A673 (cell line): ENCODE measurements at regions not wholly inside any gene's neighbourhood (a gene's known extent, or its start where the extent isn't known, plus 50 kb on each side); places are given as distances from the start of the nearest gene placed in this dataset.

ENCODE experiments used
- BruUV-seq: library from RNA; stranded (reverse); fragments of 400-500 nt; replicated peaks from 2 replicates; lab custom pipeline; 2021; lab: Mats Ljungman, UMichigan
- CTCF ChIA-PET: fragments of 300-600 bp; sonication (Branson Sonifier 250); formaldehyde crosslinking; loops from one replicate; lab custom pipeline; 2022; ENCODE audit warnings: antibody characterized with exemption; lab: Charles Lee
- POLR2A ChIA-PET: fragments of 300-600 bp; sonication (Branson Sonifier 250); formaldehyde crosslinking; loops from one replicate; lab custom pipeline; 2022; ENCODE audit warnings: antibody characterized with exemption; ENCODE audit not compliant: low non-redundant PET; lab: Charles Lee
- DNase-seq: peaks from one replicate; pipeline ENCODE4 v3.0.0-alpha.2; 2015; ENCODE audit warnings: low spot score
- H3K27ac ChIP-seq: fragments of 200-600 bp; sonication (generic); 2 replicates; pipeline ENCODE4 v1.5.1; 2016; ENCODE audit warnings: mixed run types, low read depth, mild to moderate bottlenecking, mixed read lengths, antibody characterized with exemption, low read length; ENCODE audit not compliant: poor library complexity, severe bottlenecking
- H3K27me3 ChIP-seq: fragments of 200-600 bp; sonication (generic); replicated peaks from 2 replicates; pipeline ENCODE4 v1.6.1; 2017; ENCODE audit warnings: mixed run types, low read depth, mild to moderate bottlenecking, mixed read lengths, antibody characterized with exemption, low read length; ENCODE audit not compliant: insufficient read depth, poor library complexity
- H3K36me3 ChIP-seq: fragments of 200-600 bp; sonication (generic); 2 replicates; pipeline ENCODE4 v1.6.1; 2016; ENCODE audit warnings: mixed run types, mild to moderate bottlenecking, mixed read lengths, antibody characterized with exemption, low read length; ENCODE audit not compliant: insufficient read depth, poor library complexity, severe bottlenecking
- H3K4me1 ChIP-seq: fragments of 200-600 bp; sonication (generic); 2 replicates; pipeline ENCODE4 v1.6.1; 2017; ENCODE audit warnings: mixed run types, mild to moderate bottlenecking, mixed read lengths, antibody characterized with exemption, low read length; ENCODE audit not compliant: insufficient read depth, poor library complexity, severe bottlenecking
- H3K4me3 ChIP-seq: fragments of 200-600 bp; sonication (generic); 2 replicates; pipeline ENCODE4 v1.5.1; 2016; ENCODE audit warnings: low read depth, mixed run types, mild to moderate bottlenecking, mixed read lengths, low read length; ENCODE audit not compliant: poor library complexity, severe bottlenecking
- H3K9me3 ChIP-seq: fragments of 200-600 bp; sonication (generic); 2 replicates; pipeline ENCODE4 v1.6.1; 2016; ENCODE audit warnings: mixed run types, low read depth, mild to moderate bottlenecking, mixed read lengths, antibody characterized with exemption, low read length; ENCODE audit not compliant: poor library complexity, severe bottlenecking
- EZH2 ChIP-seq: fragments of 200-600 bp; sonication (generic); IDR thresholded peaks from 2 replicates; pipeline ENCODE4 v1.6.1; 2017; ENCODE audit warnings: borderline replicate concordance, low read depth, mild to moderate bottlenecking, mixed read lengths, antibody characterized with exemption, low read length; ENCODE audit not compliant: poor library complexity, severe bottlenecking
- intact Hi-C: fragments of 100-400 bp; cut with micrococcal nuclease; formaldehyde crosslinking; loops from one replicate; pipeline ENCODE4 v1.10.0; 2022; ENCODE audit not compliant: unreplicated experiment
- TF ChIP-seq, protein P1 (sequence below): fragments of 300-800, 200-600 bp; sonication (generic); conservative IDR thresholded peaks from 2 replicates; pipeline ENCODE4 v1.5.1; 2017; ENCODE audit warnings: low read depth, mild to moderate bottlenecking, antibody characterized with exemption, low read length, moderate library complexity, mixed read lengths

DNA sequence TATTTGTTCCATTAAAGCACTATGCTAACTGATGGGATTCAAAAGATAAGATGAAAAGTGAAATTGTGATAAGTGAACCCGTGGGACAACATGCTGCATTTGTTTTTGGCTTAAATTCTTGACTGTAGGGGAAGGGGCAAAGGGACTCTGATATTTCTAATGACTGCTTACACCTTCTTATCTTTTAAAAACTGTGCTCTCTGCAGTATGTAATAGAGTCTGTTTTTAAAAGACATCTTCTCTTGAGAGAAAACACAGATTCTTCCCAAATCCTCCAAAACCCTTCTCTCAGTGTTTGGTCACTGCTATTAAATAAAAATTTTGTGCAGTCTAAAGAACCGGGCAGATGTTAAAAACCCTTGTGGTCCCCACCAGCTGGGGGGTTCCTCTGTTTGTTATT lies 327.8 kb upstream of the FANCL start:
- DNase-seq = no peak
- Histone ChIP-seq H3K9me3 (no peaks in the 10 kb centered on the region), H3K27me3 (no peaks in the 10 kb centered on the region), H3K4me1 (peaks cover 7% of the 10 kb centered on the region), H3K4me3 (no peak overlapping the region), H3K27ac (no peak overlapping the region), H3K36me3 (no peaks in the 10 kb centered on the region)
- CTCF ChIA-PET = no interaction called here
- no peak for TF ChIP-seq EZH2
- TF ChIP-seq, protein P1, sequence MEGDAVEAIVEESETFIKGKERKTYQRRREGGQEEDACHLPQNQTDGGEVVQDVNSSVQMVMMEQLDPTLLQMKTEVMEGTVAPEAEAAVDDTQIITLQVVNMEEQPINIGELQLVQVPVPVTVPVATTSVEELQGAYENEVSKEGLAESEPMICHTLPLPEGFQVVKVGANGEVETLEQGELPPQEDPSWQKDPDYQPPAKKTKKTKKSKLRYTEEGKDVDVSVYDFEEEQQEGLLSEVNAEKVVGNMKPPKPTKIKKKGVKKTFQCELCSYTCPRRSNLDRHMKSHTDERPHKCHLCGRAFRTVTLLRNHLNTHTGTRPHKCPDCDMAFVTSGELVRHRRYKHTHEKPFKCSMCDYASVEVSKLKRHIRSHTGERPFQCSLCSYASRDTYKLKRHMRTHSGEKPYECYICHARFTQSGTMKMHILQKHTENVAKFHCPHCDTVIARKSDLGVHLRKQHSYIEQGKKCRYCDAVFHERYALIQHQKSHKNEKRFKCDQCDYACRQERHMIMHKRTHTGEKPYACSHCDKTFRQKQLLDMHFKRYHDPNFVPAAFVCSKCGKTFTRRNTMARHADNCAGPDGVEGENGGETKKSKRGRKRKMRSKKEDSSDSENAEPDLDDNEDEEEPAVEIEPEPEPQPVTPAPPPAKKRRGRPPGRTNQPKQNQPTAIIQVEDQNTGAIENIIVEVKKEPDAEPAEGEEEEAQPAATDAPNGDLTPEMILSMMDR = no peak
- intact Hi-C loops = loop anchor here (5.0 to 10.0 kb wide), 3 partner anchors 122 to 613 kb away; partner anchors contain the start of gene VRK2
- POLR2A ChIA-PET = no interaction called here
- BruUV-seq = no TSS peak

GRCh38 chr2:58562276-58562675 lies 321.2 kb upstream of the FANCL start:
- intact Hi-C loops = loop anchor here (10.0 kb wide), 1 partner anchor 517 kb away; the partner anchor contains the start of gene VRK2
- TF ChIP-seq, protein P1 = no peak
- no peak for TF ChIP-seq EZH2
- no TSS peak for BruUV-seq
- no peaks in the 10 kb centered on the region for H3K27me3 ChIP-seq
- CTCF ChIA-PET = no interaction called here
- H3K36me3 ChIP-seq = no peaks in the 10 kb centered on the region
- no peak for DNase-seq
- POLR2A ChIA-PET = no interaction called here
- H3K27ac ChIP-seq = no peak overlapping the region
- peaks cover 6% of the 10 kb centered on the region for H3K4me1 ChIP-seq
- no peak overlapping the region for H3K4me3 ChIP-seq
- H3K9me3 ChIP-seq = no peaks in the 10 kb centered on the region

DNA sequence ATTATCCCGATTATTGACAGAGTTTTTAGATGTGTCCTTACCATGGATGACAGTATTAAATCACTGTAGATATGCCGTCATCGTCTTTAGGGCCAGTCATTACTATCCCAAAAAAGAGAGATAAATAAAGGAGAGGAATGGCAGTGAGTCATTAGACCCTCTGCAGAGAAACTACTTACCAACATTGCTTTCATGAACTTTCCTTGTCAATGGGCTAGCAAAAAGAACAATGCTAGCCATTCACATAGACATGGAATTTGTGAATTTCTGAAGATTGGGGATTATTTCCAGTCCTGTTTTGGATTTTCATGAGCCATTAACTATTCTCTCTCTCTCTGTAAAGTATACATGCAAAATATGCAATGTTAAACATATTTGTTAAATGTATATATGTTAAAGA lies 319.4 kb upstream of the FANCL start:
- DNase-seq = no peak
- ChIA-PET POLR2A (no interaction called here), CTCF (no interaction called here)
- intact Hi-C loops = loop anchor here (10.0 kb wide), 1 partner anchor 516 kb away; the partner anchor contains the start of gene VRK2
- Histone ChIP-seq H3K27me3 (no peaks in the 10 kb centered on the region), H3K4me3 (no peak overlapping the region), H3K4me1 (peaks cover 6% of the 10 kb centered on the region), H3K36me3 (no peaks in the 10 kb centered on the region), H3K27ac (no peak overlapping the region), H3K9me3 (no peaks in the 10 kb centered on the region)
- TF ChIP-seq, protein P1 = no peak
- TF ChIP-seq EZH2 = no peak
- BruUV-seq = no TSS peak
